GM06990 (cell line): ENCODE measurements at regions not wholly inside any gene's neighbourhood (a gene's known extent, or its start where the extent isn't known, plus 50 kb on each side); places are given as distances from the start of the nearest gene placed in this dataset.
A peak's percentile ranks its signal among the peaks of the same experiment; 100 is the strongest.

Experiments
- DNase-seq: peaks from one replicate; pipeline ENCODE4 v3.0.0-alpha.2; 2011; ENCODE audit not compliant: insufficient read length; ENCODE audit errors: extremely low read depth
- H3K27me3 ChIP-seq: replicated peaks from 2 replicates; pipeline ENCODE4 v1.6.0; 2011; ENCODE audit warnings: low read length; ENCODE audit not compliant: control insufficient read depth, insufficient read depth
- H3K36me3 ChIP-seq: 2 replicates; pipeline ENCODE4 v1.5.1; 2011; ENCODE audit warnings: low read length; ENCODE audit not compliant: control insufficient read depth, insufficient read depth
- H3K4me3 ChIP-seq: replicated peaks from 2 replicates; pipeline ENCODE4 v1.5.1; 2011; ENCODE audit warnings: low read depth, mild to moderate bottlenecking, control low read depth, low read length
- TF ChIP-seq, protein P1 (sequence below): IDR thresholded peaks from 2 replicates; pipeline ENCODE4 v1.5.1; 2011; ENCODE audit warnings: low read length, control low read depth, mild to moderate bottlenecking, inconsistent platforms; ENCODE audit not compliant: insufficient read depth, poor library complexity, severe bottlenecking

DNA sequence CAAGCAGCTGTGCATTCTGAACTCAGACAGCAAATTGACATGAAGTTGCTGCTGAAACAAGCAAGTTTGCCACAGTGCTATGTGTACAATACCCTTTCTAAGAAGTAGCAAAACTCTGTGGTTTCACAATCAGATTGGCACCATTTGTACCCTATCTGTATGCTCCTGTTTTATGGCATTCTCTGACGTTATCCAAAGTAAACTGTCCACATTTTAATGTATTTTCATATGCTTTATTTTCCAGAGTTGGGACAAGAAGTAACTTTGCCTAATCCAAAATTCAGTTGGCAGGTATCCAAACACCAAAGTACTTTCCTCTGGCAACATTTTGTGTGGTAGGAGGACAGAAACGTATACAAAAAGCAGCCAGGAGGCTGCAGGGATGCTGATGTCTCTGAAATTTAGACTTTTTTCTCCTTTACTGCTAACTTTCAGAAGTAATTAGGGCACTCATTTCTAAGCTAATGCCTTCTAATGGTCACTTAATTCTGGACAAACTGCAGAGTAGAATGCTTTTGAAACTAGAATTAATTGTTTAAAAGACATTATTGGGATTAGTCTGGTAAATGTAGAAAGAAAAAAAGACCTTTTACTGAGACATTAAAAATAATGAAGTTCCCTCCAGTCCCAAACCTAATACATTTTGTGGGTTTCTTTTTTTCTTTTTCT is 414.7 kb upstream of the NRP1 start:
- no peaks in the 10 kb centered on the region for H3K36me3 ChIP-seq
- no peaks in the 10 kb centered on the region for H3K27me3 ChIP-seq
- TF ChIP-seq, protein P1, sequence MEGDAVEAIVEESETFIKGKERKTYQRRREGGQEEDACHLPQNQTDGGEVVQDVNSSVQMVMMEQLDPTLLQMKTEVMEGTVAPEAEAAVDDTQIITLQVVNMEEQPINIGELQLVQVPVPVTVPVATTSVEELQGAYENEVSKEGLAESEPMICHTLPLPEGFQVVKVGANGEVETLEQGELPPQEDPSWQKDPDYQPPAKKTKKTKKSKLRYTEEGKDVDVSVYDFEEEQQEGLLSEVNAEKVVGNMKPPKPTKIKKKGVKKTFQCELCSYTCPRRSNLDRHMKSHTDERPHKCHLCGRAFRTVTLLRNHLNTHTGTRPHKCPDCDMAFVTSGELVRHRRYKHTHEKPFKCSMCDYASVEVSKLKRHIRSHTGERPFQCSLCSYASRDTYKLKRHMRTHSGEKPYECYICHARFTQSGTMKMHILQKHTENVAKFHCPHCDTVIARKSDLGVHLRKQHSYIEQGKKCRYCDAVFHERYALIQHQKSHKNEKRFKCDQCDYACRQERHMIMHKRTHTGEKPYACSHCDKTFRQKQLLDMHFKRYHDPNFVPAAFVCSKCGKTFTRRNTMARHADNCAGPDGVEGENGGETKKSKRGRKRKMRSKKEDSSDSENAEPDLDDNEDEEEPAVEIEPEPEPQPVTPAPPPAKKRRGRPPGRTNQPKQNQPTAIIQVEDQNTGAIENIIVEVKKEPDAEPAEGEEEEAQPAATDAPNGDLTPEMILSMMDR, result no peak
- no peak overlapping the region for H3K4me3 ChIP-seq
- no peak for DNase-seq

DNA sequence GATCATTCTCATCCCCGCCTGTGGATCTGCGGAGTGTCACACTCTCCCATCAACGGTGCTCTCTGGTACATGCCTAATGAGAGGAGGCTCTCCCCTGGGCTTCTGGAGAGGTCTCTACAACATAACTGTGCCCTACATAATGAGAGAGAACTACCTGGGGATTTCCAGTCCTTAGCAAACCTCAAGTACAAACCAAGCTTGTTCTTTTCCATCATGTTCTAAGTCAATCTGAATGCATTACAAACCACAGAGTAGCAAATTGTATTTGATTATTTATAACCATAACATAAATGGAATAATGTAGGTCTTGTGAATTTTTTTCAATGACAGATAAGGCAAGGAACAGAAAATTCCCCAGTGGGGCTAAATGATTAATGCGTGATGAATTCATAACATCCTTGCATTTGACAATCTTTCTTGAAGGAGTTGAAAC is 412.4 kb upstream of the NRP1 start:
- TF ChIP-seq, protein P1, result no peak
- Histone ChIP-seq H3K36me3 (no peaks in the 10 kb centered on the region), H3K27me3 (no peaks in the 10 kb centered on the region), H3K4me3 (no peak overlapping the region)
- no peak for DNase-seq

DNA sequence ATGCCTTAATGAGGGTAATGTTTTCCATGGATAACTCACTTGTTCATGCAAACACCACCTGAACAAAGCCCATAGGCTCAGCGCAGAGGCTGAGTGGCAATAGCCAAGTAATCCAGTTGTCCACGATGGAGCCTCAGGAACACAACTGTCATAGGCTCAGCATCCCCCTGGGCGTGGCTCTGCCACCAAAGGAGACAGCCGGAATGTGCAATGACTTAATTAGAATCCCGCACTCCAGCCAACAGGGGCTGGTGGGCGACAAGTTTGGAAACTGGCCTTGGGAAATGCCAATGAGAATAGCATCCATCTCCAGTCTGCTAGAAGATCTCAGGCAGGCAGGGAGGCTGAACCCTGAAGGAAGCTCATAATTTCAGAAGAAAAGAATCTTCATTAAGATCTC is 411.7 kb upstream of the NRP1 start:
- TF ChIP-seq, protein P1, result no peak
- no peaks in the 10 kb centered on the region for H3K36me3 ChIP-seq
- H3K27me3 ChIP-seq, result no peaks in the 10 kb centered on the region
- DNase-seq, result no peak
- H3K4me3 ChIP-seq, result no peak overlapping the region

DNA sequence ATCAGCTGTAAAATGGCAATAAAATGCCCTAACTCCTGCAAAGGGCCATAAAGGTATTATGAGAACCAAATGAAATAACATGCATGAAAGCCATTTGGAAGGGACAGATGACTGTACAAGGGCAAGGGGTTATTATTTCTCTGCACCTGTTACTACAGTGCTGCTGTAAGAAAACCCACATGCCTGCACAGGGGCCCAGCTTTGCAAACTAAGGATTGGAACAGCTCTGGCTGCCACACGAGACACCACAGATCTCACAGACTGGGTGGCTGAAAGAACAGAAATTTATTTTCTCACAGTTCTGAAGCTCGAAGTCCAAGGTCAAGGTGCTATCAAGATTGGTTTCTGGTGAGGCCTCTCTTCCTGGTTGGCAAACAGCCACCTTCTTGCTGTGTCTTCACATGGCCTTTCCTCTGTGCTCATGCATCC is 409.0 kb upstream of the NRP1 start:
- DNase-seq, result peak; percentile 62
- TF ChIP-seq, protein P1, result no peak
- Histone ChIP-seq H3K36me3 (no peaks in the 10 kb centered on the region), H3K4me3 (no peak overlapping the region), H3K27me3 (no peaks in the 10 kb centered on the region)

DNA sequence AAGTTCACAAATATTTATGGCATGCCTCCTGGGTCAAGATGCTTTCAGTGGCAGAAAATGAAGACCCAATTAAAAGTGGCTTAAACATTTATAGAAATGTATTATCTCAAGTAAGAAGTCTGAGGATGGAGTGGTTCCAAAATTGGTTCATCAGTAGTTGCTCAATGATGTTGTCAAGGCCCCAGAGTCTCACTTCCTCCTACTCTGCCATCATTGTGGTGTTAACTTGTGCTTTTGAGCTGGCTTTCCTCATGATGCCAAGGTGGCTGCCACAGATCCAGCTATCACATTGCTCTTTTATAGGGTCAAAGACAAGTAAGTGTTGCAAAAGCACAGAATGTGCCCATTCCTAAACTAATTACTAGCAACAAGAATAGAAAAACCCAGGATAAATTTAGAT is 404.6 kb upstream of the NRP1 start:
- DNase-seq, result no peak
- TF ChIP-seq, protein P1, result no peak

More for the DNA sequence above, 404.6 kb upstream of the NRP1 start:
- Histone ChIP-seq H3K27me3 (no peaks in the 10 kb centered on the region), H3K4me3 (no peak overlapping the region), H3K36me3 (no peaks in the 10 kb centered on the region)
